ENCODE measurements at regions not wholly inside any gene's neighbourhood (a gene's known extent, or its start where the extent isn't known, plus 50 kb on each side); places are given as distances from the start of the nearest gene placed in this dataset.

GRCh38 chr2:173419506-173419905, 64.8 kb downstream of the CDCA7 start:
- no peak for DNase-seq

GRCh38 chr2:173424886-173425285, 70.2 kb downstream of the CDCA7 start:
- DNase-seq: no peak

DNA sequence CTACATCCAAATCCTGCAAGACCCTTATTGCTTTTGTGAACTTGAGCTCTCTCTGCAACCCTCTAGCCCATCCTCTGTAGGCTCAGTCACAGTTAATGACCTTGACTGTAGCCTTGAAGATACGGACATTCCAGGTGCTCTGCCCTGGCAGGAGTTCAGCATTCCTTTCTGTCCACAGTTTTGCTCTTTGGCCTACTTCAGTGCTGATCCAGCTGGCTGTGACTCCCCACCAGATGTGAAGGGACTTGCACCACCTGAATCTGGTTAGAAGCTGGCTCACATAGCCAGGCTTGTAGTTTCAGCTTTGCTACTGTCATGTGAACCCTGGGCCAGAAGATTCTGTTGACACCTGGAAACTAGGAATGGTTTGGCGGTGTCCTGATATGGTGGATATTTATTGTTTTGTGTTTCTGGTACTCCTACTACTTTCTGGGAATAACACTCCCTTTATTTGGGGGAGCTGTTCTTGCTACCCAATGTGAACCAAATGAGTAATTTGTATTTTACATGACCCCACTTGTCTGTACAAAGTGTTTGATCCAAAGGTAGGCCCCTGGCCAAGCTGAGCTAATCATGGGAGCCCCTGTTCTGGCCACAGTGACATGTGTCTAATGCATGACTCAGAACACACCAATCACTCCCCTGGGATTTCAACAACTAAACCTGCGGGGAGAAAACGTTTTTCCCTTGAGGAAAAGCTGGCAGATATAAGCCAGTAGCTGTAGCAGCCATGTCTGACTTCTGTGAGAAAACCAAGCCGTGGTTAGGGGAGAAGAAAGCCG, 73.4 kb downstream of the CDCA7 start:
- no peak for DNase-seq

DNA sequence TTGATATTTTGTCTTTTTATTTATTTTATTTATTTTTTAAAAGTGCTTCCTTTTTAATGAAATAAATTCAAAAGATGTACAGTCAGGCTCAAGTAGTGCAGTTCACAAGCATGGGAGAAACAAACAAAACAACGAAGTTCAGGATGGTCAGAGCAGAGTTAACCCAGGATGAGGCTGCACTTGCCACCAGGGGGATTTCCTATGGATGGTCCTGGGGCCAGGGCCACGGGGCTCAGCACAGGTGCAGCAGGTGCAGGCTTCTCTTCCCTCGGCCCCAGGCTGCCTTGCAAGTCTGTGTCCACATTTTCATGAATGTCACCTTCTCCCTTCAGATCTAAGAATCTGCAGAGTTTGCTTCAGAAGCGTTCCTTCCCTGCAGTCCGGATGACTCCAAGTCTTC, 76.5 kb downstream of the CDCA7 start:
- no peak for DNase-seq

- DNase-seq: no peak
These were observed 77.5 kb downstream of the CDCA7 start for GRCh38 chr2:173432049-173432754.

GRCh38 chr2:173434762-173435569, 80.3 kb downstream of the CDCA7 start:
- no peak for DNase-seq

GRCh38 chr2:173435574-173435973, 80.9 kb downstream of the CDCA7 start:
- no peak for DNase-seq

- DNase-seq: no peak
These were observed 81.4 kb downstream of the CDCA7 start for GRCh38 chr2:173436088-173436487.

- DNase-seq: no peak
These were observed 86.5 kb downstream of the CDCA7 start for GRCh38 chr2:173441222-173441621.

- DNase-seq: no peak
These were observed 87.9 kb downstream of the CDCA7 start for GRCh38 chr2:173442542-173442941.

DNA sequence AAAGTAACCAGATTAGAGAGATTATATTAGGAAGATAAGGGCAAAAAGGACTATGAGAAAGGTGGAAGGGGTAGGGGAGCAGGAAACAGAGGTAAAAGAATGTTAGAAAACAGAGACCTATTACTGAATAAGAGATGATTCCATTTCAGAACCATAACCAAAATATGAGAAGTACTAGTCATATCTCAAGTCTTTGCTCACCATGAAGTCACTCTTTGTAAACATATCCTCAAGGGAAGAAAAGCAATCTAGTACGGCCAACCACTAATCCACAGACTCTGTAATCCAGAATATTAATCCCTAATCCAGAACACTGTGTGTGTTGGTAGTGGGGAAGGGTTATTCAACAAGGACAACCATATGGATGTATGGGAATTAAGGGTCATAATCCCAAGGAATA, 92.0 kb downstream of the CDCA7 start:
- DNase-seq: no peak

- peak; percentile 45 for DNase-seq
These were observed 94.3 kb downstream of the CDCA7 start for GRCh38 chr2:173448938-173449471.

DNA sequence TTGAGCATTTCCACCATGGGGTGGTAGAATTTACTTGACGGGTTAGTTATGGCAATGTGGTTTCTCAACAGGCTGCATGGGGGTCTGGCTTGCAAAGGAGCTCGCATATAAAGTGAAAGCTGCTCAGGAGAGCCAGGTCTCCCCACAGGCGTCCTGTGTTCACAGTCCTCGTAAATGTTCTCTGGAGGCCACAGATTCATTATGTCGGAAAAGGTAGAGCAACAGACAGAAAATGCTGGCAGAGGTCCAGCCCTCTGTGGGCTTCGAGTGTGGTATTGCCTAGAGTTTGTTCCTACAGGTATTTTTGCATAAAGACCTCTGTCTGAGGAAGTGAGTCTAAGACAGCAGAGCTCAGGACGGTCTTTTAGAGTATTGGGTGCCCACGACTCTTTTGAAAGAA, 96.4 kb downstream of the CDCA7 start:
- no peak for DNase-seq

DNA sequence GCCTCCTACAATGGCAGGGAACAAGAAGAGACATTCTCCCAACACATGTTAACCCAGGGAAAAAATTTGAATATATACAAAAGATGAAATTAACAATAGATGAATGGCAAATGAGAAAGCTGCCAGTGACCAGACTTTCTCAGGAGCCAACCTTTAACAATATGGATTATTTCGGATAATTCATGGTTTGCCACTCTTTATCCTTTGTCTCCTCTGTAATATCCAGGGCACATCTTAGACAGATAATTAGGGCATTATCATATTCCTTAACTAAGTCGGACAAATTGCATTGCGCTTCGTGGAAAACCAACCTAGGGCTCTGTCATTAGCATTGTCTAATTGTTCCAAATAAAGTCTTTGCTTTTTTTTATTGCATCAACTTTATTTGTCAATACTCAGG, 97.3 kb downstream of the CDCA7 start:
- DNase-seq: no peak

DNA sequence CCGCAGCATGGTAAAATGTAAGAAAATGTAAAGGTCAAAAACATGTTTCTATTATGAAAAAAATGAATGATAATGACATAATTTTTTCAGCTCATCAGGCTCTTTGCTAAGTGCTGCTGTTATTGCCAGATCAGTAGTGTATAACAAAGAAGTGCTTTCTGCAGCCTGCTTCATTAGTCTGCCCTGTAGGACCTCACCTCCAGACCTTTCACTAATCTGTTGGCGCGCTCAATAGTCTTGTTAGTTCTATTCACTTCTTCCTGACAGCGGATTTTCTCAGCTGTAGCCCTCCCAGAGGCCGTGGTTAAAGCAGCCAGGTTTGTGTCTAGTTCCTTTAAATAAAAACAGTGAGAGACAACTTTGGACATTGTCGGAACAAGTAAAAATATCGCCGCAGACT, 97.7 kb downstream of the CDCA7 start:
- no peak for DNase-seq

DNA sequence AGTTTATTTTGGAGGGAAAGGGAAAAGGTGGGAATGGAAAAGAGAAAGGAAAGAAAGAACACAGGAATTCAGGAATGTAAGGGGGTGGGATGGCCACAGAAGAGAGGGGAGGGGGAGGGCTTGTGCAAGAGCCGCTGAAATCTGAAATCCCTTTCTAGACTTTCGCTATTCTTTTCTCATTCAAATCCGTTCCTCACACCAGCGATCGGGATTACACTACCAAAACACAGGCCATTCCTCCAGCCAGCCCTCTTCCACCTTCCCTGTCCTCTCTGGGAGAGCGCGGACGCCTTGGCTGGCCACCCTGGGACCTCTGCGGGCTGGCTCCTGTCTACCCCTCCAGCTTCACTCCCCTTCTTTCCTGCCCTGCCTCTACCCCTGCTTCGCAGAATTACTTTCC, 102.3 kb downstream of the CDCA7 start:
- DNase-seq: no peak

GRCh38 chr2:173457366-173457765, 102.7 kb downstream of the CDCA7 start:
- DNase-seq: no peak

DNA sequence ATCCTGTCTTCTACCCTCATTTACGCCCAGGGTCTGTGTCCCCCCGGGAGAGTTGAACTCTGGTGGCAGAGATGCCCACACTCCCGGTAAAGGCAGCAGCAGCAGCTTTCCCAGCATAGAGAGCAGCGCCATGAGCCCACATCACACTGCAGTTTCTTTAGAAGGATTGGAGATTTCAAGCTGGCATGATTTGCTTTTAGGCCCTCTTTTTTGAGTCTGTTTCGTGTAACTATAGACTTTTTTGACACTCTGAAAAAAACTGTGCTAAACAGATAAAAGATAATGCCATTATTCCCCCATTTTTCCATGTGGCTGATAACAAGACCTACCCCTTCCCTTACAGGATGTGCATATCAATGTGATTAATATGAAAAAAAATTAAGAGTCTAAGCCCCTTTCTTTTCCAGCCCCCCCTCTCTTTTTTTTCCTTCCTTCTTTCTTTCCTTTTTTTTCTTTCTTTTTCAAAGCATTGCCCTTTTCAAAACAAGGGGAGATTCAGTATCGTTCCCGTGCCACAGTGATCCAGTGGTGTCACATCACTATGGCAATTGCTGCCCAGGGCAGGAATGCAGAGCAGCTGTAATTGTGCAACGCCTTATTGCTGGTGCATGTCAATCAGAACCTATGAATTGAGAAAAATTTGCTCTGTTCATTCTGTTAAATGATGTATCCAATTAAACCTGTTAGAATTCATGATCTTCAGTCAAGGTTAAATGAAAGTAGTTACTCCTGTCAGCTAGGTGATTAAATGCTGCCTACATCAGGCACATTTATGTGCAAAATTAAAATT, 104.5 kb downstream of the CDCA7 start:
- DNase-seq: no peak

DNA sequence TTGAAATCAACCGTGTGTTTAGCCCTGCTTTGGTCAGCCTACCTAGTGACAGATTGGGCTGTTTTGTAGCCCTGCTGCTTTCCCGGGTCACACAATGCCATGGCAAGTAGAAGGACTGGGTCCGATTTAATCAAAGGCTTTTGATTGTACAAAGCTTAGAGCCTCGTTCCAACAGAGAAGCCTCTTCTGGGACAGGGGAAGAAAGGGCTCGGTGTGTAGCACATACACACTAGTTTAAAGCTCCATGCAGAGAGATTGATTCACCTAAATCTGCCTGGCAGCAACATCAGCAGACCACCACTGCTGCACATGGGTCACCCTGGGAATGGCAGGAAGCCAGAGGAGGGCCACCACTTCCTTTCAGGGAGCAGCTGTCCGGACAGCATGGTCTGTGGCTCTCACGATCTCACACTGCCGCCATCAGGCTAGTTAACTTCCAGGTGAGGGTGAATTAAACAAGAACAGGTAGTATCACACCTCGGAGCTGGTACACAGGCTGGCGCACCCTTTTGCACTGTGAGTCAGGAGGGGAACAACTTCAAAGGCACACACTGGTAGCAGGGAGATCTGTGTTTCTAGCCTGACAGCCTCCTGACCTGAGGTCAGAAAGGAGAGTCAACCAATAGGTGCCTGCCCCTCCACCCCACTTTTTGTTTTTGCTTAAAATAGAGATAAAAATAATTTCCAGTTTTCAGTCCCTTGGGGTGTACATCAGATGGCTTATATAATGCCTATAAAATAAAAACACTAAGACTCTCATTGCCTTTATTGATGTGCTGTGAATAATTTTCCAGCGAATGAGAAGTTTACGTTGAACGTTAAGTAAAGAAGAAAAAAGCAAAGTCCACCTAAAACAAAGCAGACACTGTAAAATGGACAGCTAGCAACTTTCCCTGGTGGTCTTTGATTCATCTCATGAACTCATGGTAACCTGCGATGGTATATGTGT, 108.5 kb downstream of the CDCA7 start:
- no peak for DNase-seq

GRCh38 chr2:173463846-173464245, 109.2 kb downstream of the CDCA7 start:
- DNase-seq: no peak

GRCh38 chr2:173467751-173468150, 113.1 kb downstream of the CDCA7 start:
- DNase-seq: no peak
